GM18867 (cell line): ENCODE measurements at regions not wholly inside any gene's neighbourhood (a gene's known extent, or its start where the extent isn't known, plus 50 kb on each side); places are given as distances from the start of the nearest gene placed in this dataset.

Experiments used
- ATAC-seq: cut with Tn5 transposase; IDR thresholded peaks from one replicate; pipeline ENCODE4 v1.9.1; 2021; ENCODE audit warnings: mild to moderate bottlenecking, moderate library complexity; ENCODE audit not compliant: unreplicated experiment

GRCh38 chr3:68173012-68173634, 518.7 kb upstream of the SUCLG2 start:
- no peak for ATAC-seq

GRCh38 chr3:68172039-68172438, 517.6 kb upstream of the SUCLG2 start:
- ATAC-seq = no peak

- ATAC-seq = no peak
Measured at GRCh38 chr3:68163968-68164367, 509.6 kb upstream of the SUCLG2 start.

- ATAC-seq = no peak
Measured at GRCh38 chr3:68163062-68163461, 508.6 kb upstream of the SUCLG2 start.

GRCh38 chr3:68162644-68163043, 508.2 kb upstream of the SUCLG2 start:
- no peak for ATAC-seq

GRCh38 chr3:68151359-68151758, 496.9 kb upstream of the SUCLG2 start:
- no peak for ATAC-seq

GRCh38 chr3:68148447-68148846, 494.0 kb upstream of the SUCLG2 start:
- ATAC-seq = no peak

GRCh38 chr3:68142441-68142840, 488.0 kb upstream of the SUCLG2 start:
- ATAC-seq = no peak

GRCh38 chr3:68139897-68140296, 485.5 kb upstream of the SUCLG2 start:
- no peak for ATAC-seq

GRCh38 chr3:68136411-68136810, 482.0 kb upstream of the SUCLG2 start:
- ATAC-seq = no peak

GRCh38 chr3:68135067-68135466, 480.7 kb upstream of the SUCLG2 start:
- no peak for ATAC-seq

- ATAC-seq = no peak
Measured at GRCh38 chr3:68129065-68129464, 474.7 kb upstream of the SUCLG2 start.

GRCh38 chr3:68123231-68123630, 468.8 kb upstream of the SUCLG2 start:
- no peak for ATAC-seq

- no peak for ATAC-seq
Measured at GRCh38 chr3:68121287-68121686, 466.9 kb upstream of the SUCLG2 start.

- no peak for ATAC-seq
Measured at GRCh38 chr3:68116580-68116979, 462.2 kb upstream of the SUCLG2 start.

- ATAC-seq = no peak
Measured at GRCh38 chr3:68103811-68104210, 449.4 kb upstream of the SUCLG2 start.

GRCh38 chr3:68090571-68090970, 436.2 kb upstream of the SUCLG2 start:
- ATAC-seq = no peak

GRCh38 chr3:68089572-68090011, 435.2 kb upstream of the SUCLG2 start:
- no peak for ATAC-seq

GRCh38 chr3:68088636-68089035, 434.2 kb upstream of the SUCLG2 start:
- ATAC-seq = peak; percentile 81

- peak; percentile 65 for ATAC-seq
Measured at GRCh38 chr3:68088216-68088615, 433.8 kb upstream of the SUCLG2 start.

- no peak for ATAC-seq
Measured at GRCh38 chr3:68072062-68072461, 417.6 kb upstream of the SUCLG2 start.

GRCh38 chr3:68070186-68070585, 415.8 kb upstream of the SUCLG2 start:
- no peak for ATAC-seq

GRCh38 chr3:68067314-68067713, 412.9 kb upstream of the SUCLG2 start:
- no peak for ATAC-seq
